Endometrial microvascular endothelial cells (primary cell): ENCODE measurements at regions not wholly inside any gene's neighbourhood (a gene's known extent, or its start where the extent isn't known, plus 50 kb on each side); places are given as distances from the start of the nearest gene placed in this dataset.

Experiments
- in situ Hi-C: cut with HindIII; loops from 2 replicates; pipeline ENCODE4 v1.10.0; 2017; ENCODE audit warnings: low sequenced_read_pairs, low pct_unique_long_range_greater_than_20kb; ENCODE audit errors: inconsistent ontology term

DNA sequence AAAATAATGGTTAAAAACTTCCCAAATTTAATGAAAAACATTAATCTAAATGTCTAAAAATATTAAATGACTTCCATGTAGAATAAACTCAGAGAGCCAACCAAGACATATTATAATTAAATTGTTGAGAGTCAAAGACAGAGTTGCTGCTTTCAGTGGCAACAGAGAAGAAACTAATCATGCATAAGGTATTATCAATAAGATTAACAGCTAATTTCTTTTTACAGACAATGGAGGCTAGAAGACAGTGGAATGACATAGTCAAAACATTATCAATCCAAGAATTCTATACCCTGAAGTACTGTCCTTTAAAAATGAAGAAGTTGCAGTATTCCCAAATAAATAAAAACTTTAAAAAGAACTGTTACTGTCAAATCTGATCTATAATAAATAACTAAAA lies 268.7 kb downstream of the IRX2 start:
- in situ Hi-C loops, result no loop called here

DNA sequence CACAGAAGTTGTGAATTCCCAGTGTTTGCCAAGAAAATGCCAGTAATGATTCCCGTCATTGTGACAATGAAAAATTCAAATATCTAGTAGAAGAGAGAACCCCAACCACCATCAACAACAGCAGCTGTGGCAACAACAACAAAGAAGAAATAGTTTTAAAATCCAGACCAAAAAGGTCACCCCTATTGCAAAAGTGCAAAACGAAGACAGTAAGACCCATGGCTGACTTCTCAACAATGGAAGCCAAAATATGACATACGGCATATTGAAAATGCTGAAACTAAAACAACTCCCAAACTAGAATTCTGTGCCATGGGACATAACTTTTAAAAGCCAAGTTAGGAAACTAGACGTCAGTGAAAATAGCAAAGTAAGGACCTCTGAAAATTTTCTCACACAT lies 270.6 kb downstream of the IRX2 start:
- in situ Hi-C loops, result no loop called here

DNA sequence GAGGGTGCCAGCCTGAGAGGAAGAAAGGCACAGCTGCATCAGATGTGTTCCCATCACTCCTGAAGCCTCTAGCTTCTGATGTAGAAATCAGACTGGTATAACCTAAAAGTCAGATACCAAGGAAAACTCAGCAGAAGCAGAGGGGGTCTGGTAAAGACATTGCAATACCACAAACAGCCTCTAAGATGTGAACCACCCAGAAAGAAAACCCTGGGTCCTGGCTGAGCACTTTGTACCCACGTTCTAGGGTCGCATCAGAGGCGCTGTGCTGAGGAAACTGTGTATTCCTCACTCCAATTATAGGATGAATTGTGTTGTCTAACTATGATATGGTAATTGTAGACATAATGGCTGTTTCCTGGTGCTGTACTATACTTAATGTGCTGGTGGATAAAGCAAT lies 275.6 kb downstream of the IRX2 start:
- in situ Hi-C loops, result no loop called here

DNA sequence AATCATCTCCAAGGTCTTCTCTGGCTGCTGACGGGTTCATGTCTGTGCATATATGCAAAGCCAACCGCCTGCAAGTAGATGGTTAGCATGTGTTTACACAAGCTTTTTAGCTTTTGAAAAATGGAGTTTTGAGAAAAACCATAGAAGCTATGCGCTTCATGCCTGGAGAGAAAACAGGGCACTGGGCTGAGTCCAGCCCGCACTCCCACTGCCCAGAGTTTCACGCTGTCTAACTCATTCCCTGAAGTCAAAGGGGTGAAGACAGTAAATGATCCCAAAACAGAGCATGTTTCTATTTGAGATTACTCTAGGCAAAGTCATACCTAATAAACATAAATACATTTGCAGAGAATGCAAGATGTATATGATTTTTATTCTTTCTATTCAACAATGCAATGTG lies 278.8 kb downstream of the IRX2 start:
- in situ Hi-C loops, result no loop called here

DNA sequence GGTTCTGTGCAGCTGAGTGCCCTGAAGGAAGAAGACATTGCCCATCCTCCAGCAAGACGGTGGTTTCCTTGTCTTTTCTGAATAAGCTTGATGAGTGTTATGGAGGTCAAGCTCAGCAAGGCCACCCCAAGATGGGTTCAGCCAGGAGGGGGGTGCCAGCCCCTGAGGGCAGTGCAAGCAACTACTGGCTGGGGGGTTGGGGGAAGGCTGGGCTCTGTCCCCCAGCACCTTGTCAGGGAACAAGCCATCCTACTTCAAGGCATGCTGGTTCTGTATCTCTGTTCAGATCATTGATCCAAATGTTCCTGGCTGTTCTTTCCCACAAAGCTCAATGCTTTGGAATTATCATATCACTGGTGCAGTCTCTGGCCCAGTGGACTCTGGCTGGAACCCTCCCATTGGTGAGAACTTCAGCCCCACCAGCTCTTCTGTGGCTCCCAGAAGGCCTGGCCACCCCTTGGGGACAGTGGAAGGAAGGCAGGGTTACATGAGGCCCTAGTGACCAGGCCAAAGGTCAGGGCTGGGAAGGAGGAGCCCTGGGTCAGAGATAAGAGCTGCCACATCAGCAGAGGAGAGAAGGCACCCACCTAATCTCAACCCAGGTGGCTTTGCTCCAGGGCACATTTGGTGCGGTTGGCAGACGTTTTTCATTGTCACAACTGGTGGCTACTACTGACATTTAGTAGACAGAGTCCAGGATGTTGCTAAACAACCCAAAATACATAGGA lies 280.2 kb downstream of the IRX2 start:
- in situ Hi-C loops, result no loop called here

GRCh38 chr5:2466966-2467365 lies 284.5 kb downstream of the IRX2 start:
- in situ Hi-C loops, result no loop called here

- in situ Hi-C loops, result no loop called here
These were observed 286.1 kb downstream of the IRX2 start for GRCh38 chr5:2465383-2465782.

- in situ Hi-C loops, result no loop called here
These were observed 287.3 kb downstream of the IRX2 start for GRCh38 chr5:2464141-2464540.

DNA sequence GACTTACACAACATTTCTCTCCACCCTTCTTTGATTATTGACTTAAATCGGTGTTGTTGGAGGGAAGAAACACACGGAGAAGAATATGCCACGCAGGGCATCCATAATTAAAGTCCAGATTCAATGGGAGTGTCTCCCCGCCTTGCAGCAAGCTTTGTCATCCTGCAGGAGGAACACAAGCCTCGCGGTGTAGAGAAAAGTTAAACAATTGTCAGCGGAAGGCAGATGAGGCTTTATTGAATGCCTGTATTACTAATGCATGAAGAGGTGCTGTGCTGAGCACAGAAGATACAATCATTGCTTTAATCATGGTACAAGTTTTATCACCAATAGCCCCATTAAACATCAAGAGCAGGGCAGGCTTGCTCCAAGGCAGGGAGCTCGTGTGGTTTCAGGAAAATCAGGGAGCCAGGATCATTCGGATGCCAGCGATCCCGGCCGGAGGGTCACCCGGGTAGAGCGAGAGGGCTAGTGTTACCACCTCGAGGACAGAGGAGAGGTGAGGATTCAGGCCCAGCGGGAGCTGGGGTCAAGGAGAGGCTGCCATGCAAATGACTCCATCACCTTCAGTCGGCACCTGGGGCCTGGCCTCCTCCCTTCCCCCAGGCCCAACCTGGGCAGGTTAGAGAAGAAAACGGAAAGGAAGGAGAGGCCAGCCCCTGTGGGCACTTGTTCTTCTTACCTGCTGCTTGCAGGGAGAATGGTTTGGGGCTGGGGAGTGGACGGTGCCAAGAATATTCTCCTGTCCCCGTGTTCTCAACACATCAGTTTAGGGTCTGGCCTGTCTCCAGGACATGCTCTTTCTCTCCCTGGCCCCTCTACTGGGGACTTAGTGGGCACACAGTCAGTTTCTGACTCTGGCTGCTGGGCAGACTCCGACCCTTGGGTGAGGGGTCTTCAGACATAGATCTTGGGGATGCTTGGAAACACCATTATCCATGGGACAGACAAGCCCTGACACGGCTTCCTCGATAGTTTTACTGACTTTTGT lies 289.5 kb downstream of the IRX2 start:
- in situ Hi-C loops, result no loop called here

DNA sequence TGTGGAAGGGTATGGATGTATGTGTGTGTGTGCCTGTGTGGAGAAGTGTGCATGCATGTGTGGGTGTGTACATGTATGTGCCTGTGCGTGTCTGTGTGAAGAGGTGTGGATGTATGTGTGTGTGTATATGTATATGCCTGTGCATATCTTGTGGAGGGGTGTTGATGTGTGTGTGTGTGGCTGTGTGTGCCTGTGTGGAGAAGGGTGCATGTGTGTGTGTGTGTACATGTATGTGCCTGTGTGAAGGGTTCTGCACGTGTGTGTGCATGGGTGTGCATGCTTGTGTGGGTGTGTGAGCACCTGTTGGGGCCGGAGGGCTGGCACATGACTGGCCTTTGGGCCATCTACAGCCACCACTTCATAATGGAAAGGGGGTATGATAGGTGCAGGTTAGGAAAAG lies 291.4 kb downstream of the IRX2 start:
- in situ Hi-C loops, result no loop called here

DNA sequence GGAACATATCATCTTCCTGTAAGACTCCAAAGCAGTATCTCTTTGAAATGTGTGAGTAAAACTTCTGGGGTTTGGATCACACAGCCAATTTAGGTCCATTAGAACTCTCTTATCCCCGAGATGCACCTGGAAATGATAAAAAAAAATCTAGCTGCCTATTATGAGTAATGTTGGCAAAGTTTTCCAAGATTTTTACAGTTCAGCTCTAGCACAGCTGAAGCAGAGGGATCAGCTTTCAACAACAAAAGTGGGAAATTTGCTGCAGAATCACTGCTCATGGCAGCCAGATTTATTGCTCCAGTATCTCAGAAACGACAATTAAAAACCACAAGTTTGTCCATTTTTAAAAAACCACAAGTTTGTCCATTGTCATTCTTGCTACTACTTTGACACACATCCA lies 292.2 kb downstream of the IRX2 start:
- in situ Hi-C loops, result no loop called here

DNA sequence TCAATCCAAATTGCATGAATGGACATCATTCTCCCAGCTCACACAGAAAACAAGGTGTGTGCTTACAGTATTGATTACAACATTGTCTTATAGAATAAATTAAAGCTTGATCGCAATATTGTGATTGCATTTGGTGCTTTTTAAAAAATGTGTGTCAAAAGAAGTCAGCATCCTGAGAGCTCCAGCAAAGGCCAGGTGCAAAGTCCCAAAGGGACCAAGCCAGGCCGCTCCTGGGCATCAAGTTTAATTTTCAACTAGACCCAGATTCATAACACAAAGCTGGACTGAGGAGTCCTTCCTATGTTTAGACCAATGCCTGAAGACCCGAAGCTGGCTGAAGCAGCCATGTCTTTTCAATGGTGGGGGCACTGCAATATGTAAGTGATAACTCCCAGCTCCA lies 295.6 kb downstream of the IRX2 start:
- in situ Hi-C loops, result no loop called here

DNA sequence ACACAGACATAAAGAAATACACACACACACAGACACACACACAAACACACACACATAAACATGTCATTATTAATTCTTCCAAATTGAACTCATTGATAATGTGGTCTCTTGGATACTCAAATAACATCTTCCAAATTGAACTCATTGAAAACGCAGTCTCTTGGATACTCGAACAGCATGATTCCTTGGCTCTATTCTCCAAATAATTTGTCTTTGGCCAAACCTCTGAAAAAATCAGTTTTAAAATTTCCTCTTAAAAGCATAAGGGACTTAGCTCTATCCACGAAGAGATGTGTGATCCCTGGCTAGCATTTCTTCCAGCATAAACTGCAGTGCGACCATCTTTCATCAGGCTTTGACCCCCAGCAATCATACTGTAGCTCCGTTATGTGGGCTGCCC lies 296.6 kb downstream of the IRX2 start:
- in situ Hi-C loops, result no loop called here

DNA sequence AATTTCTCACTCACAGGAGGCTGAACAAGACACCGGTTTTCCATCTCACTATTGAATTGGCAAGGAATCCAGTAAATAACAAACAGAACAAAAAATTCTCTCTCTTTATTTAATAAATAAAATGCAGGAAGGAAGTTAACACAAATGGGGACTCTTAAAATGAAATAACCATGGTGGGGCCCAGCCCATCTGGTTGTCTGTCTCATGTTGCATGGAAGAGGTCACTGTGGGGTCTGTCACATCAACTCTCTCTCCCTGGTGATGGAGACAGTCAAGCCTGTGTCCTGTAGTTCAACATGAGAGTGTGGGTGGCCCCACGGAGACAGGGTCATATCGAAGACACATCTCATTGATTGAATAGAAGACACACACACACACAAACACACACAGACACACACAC lies 297.7 kb downstream of the IRX2 start:
- in situ Hi-C loops, result no loop called here

DNA sequence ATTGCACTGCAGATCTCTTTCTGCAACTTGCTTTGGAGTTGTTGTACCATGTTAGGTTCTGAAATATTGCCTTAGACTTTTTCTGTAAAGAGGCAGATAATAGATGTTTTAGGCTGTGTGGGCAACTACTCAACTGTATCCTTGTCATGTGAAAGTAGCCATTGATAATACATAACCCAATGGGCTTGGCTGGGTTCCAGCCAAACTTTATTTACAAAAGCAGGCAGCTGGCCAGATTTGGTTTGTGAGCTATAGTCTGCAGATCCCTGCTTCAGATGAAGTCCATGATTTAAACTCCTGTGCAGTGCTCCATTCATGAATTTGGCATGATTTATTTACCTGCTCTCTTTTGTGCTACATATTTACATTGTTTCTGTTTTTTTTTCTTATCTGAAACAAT lies 300.4 kb downstream of the IRX2 start:
- in situ Hi-C loops, result no loop called here

GRCh38 chr5:2442496-2443354 lies 308.8 kb downstream of the IRX2 start:
- in situ Hi-C loops, result no loop called here

- in situ Hi-C loops, result no loop called here
These were observed 309.8 kb downstream of the IRX2 start for GRCh38 chr5:2441495-2442180.

GRCh38 chr5:2439608-2440007 lies 311.9 kb downstream of the IRX2 start:
- in situ Hi-C loops, result no loop called here

GRCh38 chr5:2433086-2433485 lies 318.4 kb downstream of the IRX2 start:
- in situ Hi-C loops, result no loop called here
